ENCODE measurements at regions not wholly inside any gene's neighbourhood (a gene's known extent, or its start where the extent isn't known, plus 50 kb on each side); places are given as distances from the start of the nearest gene placed in this dataset.

DNA sequence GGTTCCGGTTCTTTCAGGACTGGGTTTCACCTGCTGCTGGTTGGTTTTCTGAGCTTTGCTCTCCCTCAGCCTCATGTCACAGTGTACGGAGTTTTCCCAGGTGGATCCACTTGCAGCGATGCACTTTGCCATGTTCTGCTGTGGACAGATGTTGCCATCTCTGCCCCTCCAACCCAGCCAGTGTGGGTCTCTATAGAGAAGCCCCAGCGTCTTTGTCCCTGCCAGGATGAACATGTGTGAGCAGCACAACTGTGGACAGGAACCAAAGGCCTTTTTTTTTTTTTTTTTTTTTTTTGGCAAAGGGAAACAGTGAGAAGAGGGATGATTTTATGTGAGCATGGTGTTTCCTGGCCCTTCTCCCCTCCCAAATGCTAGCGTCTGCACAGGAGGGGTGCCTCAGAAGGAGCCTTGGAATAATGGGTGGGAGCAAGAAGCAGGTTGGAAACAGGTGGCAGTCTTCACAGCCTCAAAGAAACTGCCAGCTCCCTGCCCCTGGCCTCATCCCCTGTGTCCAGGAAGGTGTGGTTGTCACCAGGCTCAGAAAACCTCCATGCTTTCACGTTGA, 106.5 kb downstream of the RPS24 start:
- no peak for TF ChIP-seq CTCF (IDR thresholded peaks at IDR 0.05; ENCODE audit: unreplicated experiment)
- intact Hi-C loops (cut with micrococcal nuclease), result no loop called here
- no peak overlapping the region for H3K27ac Mint-ChIP-seq (ENCODE audit: low read depth, unreplicated experiment)
- H3K4me1 Mint-ChIP-seq (ENCODE audit: insufficient read depth, unreplicated experiment), result no peaks in the 10 kb centered on the region
- ChIA-PET POLR2A (interaction anchor here (0.6 kb wide), 1 partner anchor 1480 kb away, joined by 4 read pairs; no protein-coding TSS in a partner anchor), CTCF (no interaction called here)
- no peak for DNase-seq (ENCODE audit: unreplicated experiment)
- no TSS peak for BruUV-seq (replicated peaks)
- H3K27me3 Mint-ChIP-seq (ENCODE audit: insufficient read depth, unreplicated experiment), result peaks cover 76% of the 10 kb centered on the region
- no peak overlapping the region for H3K4me3 Mint-ChIP-seq (ENCODE audit: unreplicated experiment)
- H3K9me3 Mint-ChIP-seq (ENCODE audit: unreplicated experiment), result no peaks in the 10 kb centered on the region
- no peaks in the 10 kb centered on the region for H3K36me3 Mint-ChIP-seq (ENCODE audit: insufficient read depth, unreplicated experiment)

DNA sequence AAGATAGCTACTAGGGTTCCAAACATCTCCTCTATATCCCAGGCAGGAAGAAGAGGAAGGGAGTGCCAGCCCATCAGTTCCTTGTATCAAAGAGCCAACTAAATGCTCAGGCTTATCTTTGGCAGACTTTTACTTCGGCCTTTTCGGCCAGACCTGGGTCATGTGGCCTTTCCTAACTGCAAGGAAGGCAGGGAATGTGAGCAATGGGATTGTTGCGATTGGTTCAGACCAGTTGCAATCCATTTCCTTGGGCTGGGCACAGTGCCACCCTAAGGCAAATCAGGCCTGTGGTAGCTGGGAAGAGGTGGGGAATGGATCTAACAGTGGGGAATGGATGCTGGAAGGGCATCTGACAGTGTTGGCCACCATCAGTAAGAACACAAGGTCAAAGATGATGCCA, 109.9 kb downstream of the RPS24 start:
- no peak for TF ChIP-seq CTCF (IDR thresholded peaks at IDR 0.05; ENCODE audit: unreplicated experiment)
- CTCF ChIA-PET, result no interaction called here
- no peaks in the 10 kb centered on the region for H3K9me3 Mint-ChIP-seq (ENCODE audit: unreplicated experiment)
- peaks cover 55% of the 10 kb centered on the region for H3K27me3 Mint-ChIP-seq (ENCODE audit: insufficient read depth, unreplicated experiment)
- no peak overlapping the region for H3K4me3 Mint-ChIP-seq (ENCODE audit: unreplicated experiment)
- no peak overlapping the region for H3K27ac Mint-ChIP-seq (ENCODE audit: low read depth, unreplicated experiment)
- no peak for DNase-seq (ENCODE audit: unreplicated experiment)
- no peaks in the 10 kb centered on the region for H3K4me1 Mint-ChIP-seq (ENCODE audit: insufficient read depth, unreplicated experiment)
- H3K36me3 Mint-ChIP-seq (ENCODE audit: insufficient read depth, unreplicated experiment), result no peaks in the 10 kb centered on the region
- POLR2A ChIA-PET, result interaction anchor here (0.6 to 0.7 kb wide), 2 partner anchors 798 to 1141 kb away, joined by 3 read pairs; no protein-coding TSS in a partner anchor
- intact Hi-C loops (cut with micrococcal nuclease), result no loop called here
- BruUV-seq (replicated peaks), result no TSS peak

GRCh38 chr10:78146200-78146599, 112.5 kb downstream of the RPS24 start:
- no TSS peak for BruUV-seq (replicated peaks)
- POLR2A ChIA-PET, result no interaction called here
- Mint-ChIP-seq H3K36me3 (ENCODE audit: insufficient read depth, unreplicated experiment) (no peaks in the 10 kb centered on the region), H3K27ac (ENCODE audit: low read depth, unreplicated experiment) (no peak overlapping the region), H3K4me1 (ENCODE audit: insufficient read depth, unreplicated experiment) (no peaks in the 10 kb centered on the region), H3K9me3 (ENCODE audit: unreplicated experiment) (no peaks in the 10 kb centered on the region), H3K27me3 (ENCODE audit: insufficient read depth, unreplicated experiment) (peaks cover 45% of the 10 kb centered on the region), H3K4me3 (ENCODE audit: unreplicated experiment) (no peak overlapping the region)
- no peak for TF ChIP-seq CTCF (IDR thresholded peaks at IDR 0.05; ENCODE audit: unreplicated experiment)
- CTCF ChIA-PET, result interaction anchor here (0.8 kb wide), 1 partner anchor 69 kb away, joined by 3 read pairs; no protein-coding TSS in a partner anchor
- intact Hi-C loops (cut with micrococcal nuclease), result no loop called here
- no peak for DNase-seq (ENCODE audit: unreplicated experiment)

- no peak for DNase-seq (ENCODE audit: unreplicated experiment)
- BruUV-seq (replicated peaks), result no TSS peak
- H3K4me1 Mint-ChIP-seq (ENCODE audit: insufficient read depth, unreplicated experiment), result no peaks in the 10 kb centered on the region
- no peaks in the 10 kb centered on the region for H3K9me3 Mint-ChIP-seq (ENCODE audit: unreplicated experiment)
- H3K36me3 Mint-ChIP-seq (ENCODE audit: insufficient read depth, unreplicated experiment), result no peaks in the 10 kb centered on the region
- H3K4me3 Mint-ChIP-seq (ENCODE audit: unreplicated experiment), result no peak overlapping the region
- peaks cover 36% of the 10 kb centered on the region for H3K27me3 Mint-ChIP-seq (ENCODE audit: insufficient read depth, unreplicated experiment)
- TF ChIP-seq CTCF (IDR thresholded peaks at IDR 0.05; ENCODE audit: unreplicated experiment), result no peak
- POLR2A ChIA-PET, result interaction anchor here (0.7 kb wide), 1 partner anchor 32 kb away, joined by 3 read pairs; no protein-coding TSS in a partner anchor
- intact Hi-C loops (cut with micrococcal nuclease), result no loop called here
- H3K27ac Mint-ChIP-seq (ENCODE audit: low read depth, unreplicated experiment), result no peak overlapping the region
- CTCF ChIA-PET, result interaction anchor here (0.6 to 0.7 kb wide), 2 partner anchors 8 to 272 kb away, joined by 3 read pairs; no protein-coding TSS in a partner anchor
Observed at GRCh38 chr10:78147202-78147601, 113.5 kb downstream of the RPS24 start.

All from MCF 10A (cell line).